HepG2 (cell line): ENCODE measurements at regions not wholly inside any gene's neighbourhood (a gene's known extent, or its start where the extent isn't known, plus 50 kb on each side); places are given as distances from the start of the nearest gene placed in this dataset.

ENCODE experiments used
- ATF2 ChIP-seq: sonication (generic); formaldehyde crosslinking; IDR thresholded peaks from 2 replicates; pipeline ENCODE4 v1.4.0; 2020; ENCODE audit warnings: missing genetic modification reagents
- BCL6 ChIP-seq: IDR thresholded peaks from 2 replicates; pipeline ENCODE4 v1.6.1; 2016; ENCODE audit warnings: missing genetic modification reagents, missing compliant biosample characterization
- EP300 ChIP-seq, 3 experiments: sonication (generic) in 1 of 3; formaldehyde crosslinking in 1 of 3; IDR thresholded peaks; 2 replicates each; pipeline versions ENCODE4 v1.5.1 to v1.6.1; 2011 to 2020; ENCODE audit warnings: low read depth in 2 of 3, low read length in 2 of 3, borderline replicate concordance in 1 of 3, improper control_type of control experiment in 1 of 3, mild to moderate bottlenecking in 1 of 3, missing genetic modification reagents in 1 of 3, moderate library complexity in 1 of 3
- JUN ChIP-seq: sonication (generic); formaldehyde crosslinking; IDR thresholded peaks from 2 replicates; pipeline ENCODE4 v1.4.0; 2020; ENCODE audit warnings: mild to moderate bottlenecking, missing genetic modification reagents
- KDM1A ChIP-seq: IDR thresholded peaks from 2 replicates; pipeline ENCODE4 v1.6.1; 2016; ENCODE audit warnings: missing compliant biosample characterization
- KLF15 ChIP-seq: sonication (generic); formaldehyde crosslinking; IDR thresholded peaks from 2 replicates; pipeline ENCODE4 v1.8.1; 2023; ENCODE audit warnings: borderline replicate concordance, mild to moderate bottlenecking, inconsistent platforms, missing genetic modification reagents, mixed read lengths
- RFX1 ChIP-seq: fragments of 450-650 bp; IDR thresholded peaks from 2 replicates; pipeline ENCODE4 v1.6.1; 2017
- SMARCE1 ChIP-seq: fragments of 450-650 bp; IDR thresholded peaks from 2 replicates; pipeline ENCODE4 v1.6.1; 2017; ENCODE audit warnings: borderline replicate concordance
- SRSF1 ChIP-seq: fragments of 200-400 bp; formaldehyde crosslinking; optimal IDR thresholded peaks from 2 replicates; pipeline ENCODE3; 2017; ENCODE audit warnings: mild to moderate bottlenecking, low read depth, low read length, moderate library complexity
- YEATS4 ChIP-seq: sonication (generic); formaldehyde crosslinking; IDR thresholded peaks from 2 replicates; pipeline ENCODE4 v1.4.0; 2020; ENCODE audit warnings: missing genetic modification reagents, borderline replicate concordance
- ZNF280B ChIP-seq: sonication (generic); formaldehyde crosslinking; IDR thresholded peaks from 2 replicates; pipeline ENCODE4 v1.5.0; 2020; ENCODE audit warnings: missing genetic modification reagents, mild to moderate bottlenecking, borderline replicate concordance
- ZNF570 ChIP-seq: sonication (generic); formaldehyde crosslinking; IDR thresholded peaks from 2 replicates; pipeline ENCODE4 v1.4.0; 2020; ENCODE audit warnings: mild to moderate bottlenecking, missing genetic modification reagents, borderline replicate concordance
- ZNF883 ChIP-seq: sonication (generic); formaldehyde crosslinking; IDR thresholded peaks from 2 replicates; pipeline ENCODE4 v1.5.1; 2020; ENCODE audit warnings: mild to moderate bottlenecking, missing genetic modification reagents; ENCODE audit errors: not compliant biosample characterization
- TF ChIP-seq, protein P1 (sequence below): IDR thresholded peaks from 2 replicates; pipeline ENCODE4 v1.6.1; 2016; ENCODE audit warnings: mild to moderate bottlenecking
- TF ChIP-seq, protein P2 (sequence below), 2 experiments: IDR thresholded peaks; 2 replicates each; pipeline ENCODE4 v1.6.1; 2011 to 2012; ENCODE audit warnings: low read length in 2 of 2, borderline replicate concordance in 1 of 2, low read depth in 1 of 2, mild to moderate bottlenecking in 1 of 2, moderate library complexity in 1 of 2

DNA sequence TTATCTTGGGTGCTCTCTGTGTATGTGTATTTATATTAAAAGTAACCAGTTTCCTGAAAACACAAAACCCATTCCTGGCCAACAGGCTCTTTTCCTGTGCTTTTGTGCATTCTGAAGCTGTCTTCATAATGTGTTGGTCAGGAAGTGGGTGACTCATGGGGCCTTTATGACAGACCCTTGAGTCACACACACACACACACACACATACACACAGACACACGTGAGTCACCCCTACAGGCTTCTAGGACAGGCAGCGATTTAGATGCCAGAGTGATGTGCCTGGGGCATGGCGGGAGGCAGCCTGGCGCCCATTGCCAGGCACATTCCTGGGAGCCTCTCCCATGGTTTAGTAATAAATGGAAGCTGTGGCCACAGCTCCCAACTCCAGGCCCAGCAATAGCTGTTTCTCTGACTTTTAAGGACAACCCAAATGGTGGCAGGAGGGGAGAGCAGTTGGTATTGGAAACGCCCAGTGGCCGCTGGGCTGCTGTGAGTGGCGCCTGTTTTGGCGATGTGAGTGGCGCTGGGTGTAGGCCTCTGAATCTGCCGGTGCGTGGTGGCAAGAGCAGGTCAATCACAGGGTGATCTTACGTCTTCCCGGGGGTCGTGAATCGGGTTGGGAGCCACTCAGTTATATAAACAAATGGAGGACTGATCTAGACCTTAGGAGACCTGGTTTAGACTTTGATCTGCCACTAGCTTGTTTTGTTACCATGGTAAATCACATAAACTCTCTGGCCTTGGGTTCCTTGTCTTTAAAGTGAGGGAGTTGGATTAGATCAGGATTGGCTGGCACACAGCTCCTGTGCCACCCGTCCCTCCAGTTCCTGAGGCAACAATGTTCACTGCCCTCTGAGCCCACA is 150.7 kb upstream of the DLX2 start (continued):
- TF ChIP-seq ZNF570 (no peak), JUN (peak; percentile 95), BCL6 (peak; percentile 64), SMARCE1 (peak; percentile 80; the same call in 1 of the 2 replicates), KLF15 (CRISPR knock-in tag) (no peak), ATF2 (CRISPR knock-in tag) (no peak), KDM1A (CRISPR knock-in tag) (no peak), SRSF1 (peak; percentile 30), EP300 (IDR thresholded peaks at IDR 0.05; ENCODE audit: low read depth in 2 of 2, low read length in 2 of 2) (peak in 1 of 2 experiments; percentile 84; a peak in 2 of 4 replicates), EP300 (CRISPR knock-in tag; IDR thresholded peaks at IDR 0.05; ENCODE audit: borderline replicate concordance) (peak; percentile 54; the same call in 1 of the 2 replicates), ZNF280B (CRISPR knock-in tag) (no peak), YEATS4 (CRISPR knock-in tag) (no peak), RFX1 (peak; percentile 52; the same call in 1 of the 2 replicates), ZNF883 (peak; percentile 24)
- TF ChIP-seq, protein P1, sequence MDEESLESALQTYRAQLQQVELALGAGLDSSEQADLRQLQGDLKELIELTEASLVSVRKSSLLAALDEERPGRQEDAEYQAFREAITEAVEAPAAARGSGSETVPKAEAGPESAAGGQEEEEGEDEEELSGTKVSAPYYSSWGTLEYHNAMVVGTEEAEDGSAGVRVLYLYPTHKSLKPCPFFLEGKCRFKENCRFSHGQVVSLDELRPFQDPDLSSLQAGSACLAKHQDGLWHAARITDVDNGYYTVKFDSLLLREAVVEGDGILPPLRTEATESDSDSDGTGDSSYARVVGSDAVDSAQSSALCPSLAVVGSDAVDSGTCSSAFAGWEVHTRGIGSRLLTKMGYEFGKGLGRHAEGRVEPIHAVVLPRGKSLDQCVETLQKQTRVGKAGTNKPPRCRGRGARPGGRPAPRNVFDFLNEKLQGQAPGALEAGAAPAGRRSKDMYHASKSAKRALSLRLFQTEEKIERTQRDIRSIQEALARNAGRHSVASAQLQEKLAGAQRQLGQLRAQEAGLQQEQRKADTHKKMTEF (CRISPR knock-in tag): peak; percentile 44; the same call in 1 of the 2 replicates
- TF ChIP-seq, protein P2, sequence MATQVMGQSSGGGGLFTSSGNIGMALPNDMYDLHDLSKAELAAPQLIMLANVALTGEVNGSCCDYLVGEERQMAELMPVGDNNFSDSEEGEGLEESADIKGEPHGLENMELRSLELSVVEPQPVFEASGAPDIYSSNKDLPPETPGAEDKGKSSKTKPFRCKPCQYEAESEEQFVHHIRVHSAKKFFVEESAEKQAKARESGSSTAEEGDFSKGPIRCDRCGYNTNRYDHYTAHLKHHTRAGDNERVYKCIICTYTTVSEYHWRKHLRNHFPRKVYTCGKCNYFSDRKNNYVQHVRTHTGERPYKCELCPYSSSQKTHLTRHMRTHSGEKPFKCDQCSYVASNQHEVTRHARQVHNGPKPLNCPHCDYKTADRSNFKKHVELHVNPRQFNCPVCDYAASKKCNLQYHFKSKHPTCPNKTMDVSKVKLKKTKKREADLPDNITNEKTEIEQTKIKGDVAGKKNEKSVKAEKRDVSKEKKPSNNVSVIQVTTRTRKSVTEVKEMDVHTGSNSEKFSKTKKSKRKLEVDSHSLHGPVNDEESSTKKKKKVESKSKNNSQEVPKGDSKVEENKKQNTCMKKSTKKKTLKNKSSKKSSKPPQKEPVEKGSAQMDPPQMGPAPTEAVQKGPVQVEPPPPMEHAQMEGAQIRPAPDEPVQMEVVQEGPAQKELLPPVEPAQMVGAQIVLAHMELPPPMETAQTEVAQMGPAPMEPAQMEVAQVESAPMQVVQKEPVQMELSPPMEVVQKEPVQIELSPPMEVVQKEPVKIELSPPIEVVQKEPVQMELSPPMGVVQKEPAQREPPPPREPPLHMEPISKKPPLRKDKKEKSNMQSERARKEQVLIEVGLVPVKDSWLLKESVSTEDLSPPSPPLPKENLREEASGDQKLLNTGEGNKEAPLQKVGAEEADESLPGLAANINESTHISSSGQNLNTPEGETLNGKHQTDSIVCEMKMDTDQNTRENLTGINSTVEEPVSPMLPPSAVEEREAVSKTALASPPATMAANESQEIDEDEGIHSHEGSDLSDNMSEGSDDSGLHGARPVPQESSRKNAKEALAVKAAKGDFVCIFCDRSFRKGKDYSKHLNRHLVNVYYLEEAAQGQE (IDR thresholded peaks at IDR 0.05; ENCODE audit: borderline replicate concordance in 1 of 2, low read depth in 1 of 2, low read length in 2 of 2): peak in 1 of 2 experiments; percentile 16; a peak in 1 of 4 replicates
